ENCODE measurements at regions not wholly inside any gene's neighbourhood (a gene's known extent, or its start where the extent isn't known, plus 50 kb on each side); places are given as distances from the start of the nearest gene placed in this dataset.

- Mint-ChIP-seq H3K4me1 (no peaks in the 10 kb centered on the region), H3K4me3 (no peak overlapping the region), H3K27me3 (no peaks in the 10 kb centered on the region), H3K27ac (no peak overlapping the region), H3K9me3 (no peaks in the 10 kb centered on the region), H3K36me3 (ENCODE audit: low read depth) (no peaks in the 10 kb centered on the region)
- TF ChIP-seq CTCF (IDR thresholded peaks at IDR 0.05) = no peak
- DNase-seq (no peak), ATAC-seq (ENCODE audit: low read depth) (no peak)
- ChIA-PET CTCF (no interaction called here), POLR2A (no interaction called here)
- intact Hi-C loops (cut with micrococcal nuclease) = no loop called here
These were observed 505.1 kb downstream of the SLITRK5 start for GRCh38 chr13:88176231-88176630.

DNA sequence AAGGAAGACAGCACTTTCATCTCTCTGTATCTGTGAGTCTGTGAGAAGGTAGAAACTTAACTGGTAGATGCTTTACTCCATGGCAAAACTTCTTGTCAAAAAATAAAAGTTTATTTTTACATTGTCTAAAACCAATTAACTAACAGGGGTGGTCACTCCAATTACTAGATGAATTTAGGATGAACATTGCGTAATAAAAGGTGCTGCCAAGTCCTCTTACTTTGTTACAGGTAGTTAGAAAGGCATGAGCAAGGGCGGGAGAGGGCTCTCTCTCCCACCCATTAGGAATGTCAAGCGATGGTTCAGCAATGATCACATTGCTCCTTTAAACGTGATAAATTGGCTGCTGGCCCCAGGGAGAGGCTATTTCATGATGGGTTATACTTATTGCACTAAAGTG, 512.3 kb downstream of the SLITRK5 start:
- DNase-seq (no peak), ATAC-seq (ENCODE audit: low read depth) (no peak)
- Mint-ChIP-seq H3K27me3 (no peaks in the 10 kb centered on the region), H3K4me3 (no peak overlapping the region), H3K4me1 (no peaks in the 10 kb centered on the region), H3K27ac (no peak overlapping the region), H3K36me3 (ENCODE audit: low read depth) (no peaks in the 10 kb centered on the region), H3K9me3 (no peaks in the 10 kb centered on the region)
- ChIA-PET CTCF (no interaction called here), POLR2A (no interaction called here)
- no peak for TF ChIP-seq CTCF (IDR thresholded peaks at IDR 0.05)
- intact Hi-C loops (cut with micrococcal nuclease) = no loop called here

DNA sequence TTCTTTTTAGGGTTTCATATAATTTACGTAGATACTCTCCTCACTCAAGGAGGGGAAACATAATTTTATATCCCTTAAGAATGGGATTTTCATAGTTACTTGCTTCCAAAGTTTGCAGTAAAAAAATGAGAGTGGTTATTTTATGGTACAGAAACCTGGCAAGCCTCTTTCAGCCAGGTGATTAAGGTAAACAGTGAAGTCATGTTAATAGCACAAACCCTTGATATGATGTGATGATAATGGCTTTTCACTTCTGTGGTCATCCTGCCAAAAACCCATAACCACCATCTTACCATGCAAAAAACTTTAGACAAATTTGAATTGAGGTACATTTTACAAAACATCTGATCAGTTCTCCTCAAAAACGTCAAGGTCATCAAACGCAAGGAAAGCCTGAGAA, 517.8 kb downstream of the SLITRK5 start:
- Mint-ChIP-seq H3K4me3 (no peak overlapping the region), H3K9me3 (no peaks in the 10 kb centered on the region), H3K27ac (no peak overlapping the region), H3K4me1 (no peaks in the 10 kb centered on the region), H3K27me3 (no peaks in the 10 kb centered on the region), H3K36me3 (ENCODE audit: low read depth) (no peaks in the 10 kb centered on the region)
- no peak for DNase-seq
- CTCF ChIA-PET = no interaction called here
- POLR2A ChIA-PET = no interaction called here
- TF ChIP-seq CTCF (IDR thresholded peaks at IDR 0.05) = no peak
- intact Hi-C loops (cut with micrococcal nuclease) = no loop called here
- ATAC-seq (ENCODE audit: low read depth) = no peak

- ChIA-PET CTCF (no interaction called here), POLR2A (no interaction called here)
- Mint-ChIP-seq H3K27ac (no peak overlapping the region), H3K36me3 (ENCODE audit: low read depth) (no peaks in the 10 kb centered on the region), H3K4me1 (no peaks in the 10 kb centered on the region), H3K27me3 (no peaks in the 10 kb centered on the region), H3K4me3 (no peak overlapping the region), H3K9me3 (no peaks in the 10 kb centered on the region)
- ATAC-seq (ENCODE audit: low read depth) (no peak), DNase-seq (no peak)
- intact Hi-C loops (cut with micrococcal nuclease) = no loop called here
- TF ChIP-seq CTCF (IDR thresholded peaks at IDR 0.05) = no peak
These were observed 518.6 kb downstream of the SLITRK5 start for GRCh38 chr13:88189728-88190127.

- DNase-seq (no peak), ATAC-seq (ENCODE audit: low read depth) (no peak)
- H3K4me3 Mint-ChIP-seq = no peak overlapping the region
- H3K4me1 Mint-ChIP-seq = no peaks in the 10 kb centered on the region
- H3K27ac Mint-ChIP-seq = no peak overlapping the region
- H3K9me3 Mint-ChIP-seq = peaks cover 6% of the 10 kb centered on the region
- no peak for TF ChIP-seq CTCF (IDR thresholded peaks at IDR 0.05)
- ChIA-PET POLR2A (no interaction called here), CTCF (no interaction called here)
- no peaks in the 10 kb centered on the region for H3K36me3 Mint-ChIP-seq (ENCODE audit: low read depth)
- intact Hi-C loops (cut with micrococcal nuclease) = no loop called here
- H3K27me3 Mint-ChIP-seq = no peaks in the 10 kb centered on the region
These were observed 524.9 kb downstream of the SLITRK5 start for GRCh38 chr13:88196106-88196505.
